Tibial artery (tissue), 4 donors: ENCODE measurements at regions not wholly inside any gene's neighbourhood (a gene's known extent, or its start where the extent isn't known, plus 50 kb on each side); places are given as distances from the start of the nearest gene placed in this dataset.

Experiments used
- DNase-seq, 2 donors: peaks; one replicate each; pipeline ENCODE4 v3.0.0-alpha.2; 2019
- H3K27ac ChIP-seq, 2 donors: fragments of 200-600 bp; sonication (generic) in 1 of 2; 1 replicate in 1 of 2; 2 replicates in 1 of 2; pipeline ENCODE4 v1.5.1; 2018 to 2019; ENCODE audit warnings: mild to moderate bottlenecking in 1 of 2
- H3K27me3 ChIP-seq, 2 donors: fragments of 200-600 bp; sonication (generic) in 1 of 2; one replicate each; pipeline versions ENCODE4 v1.5.1 to v1.6.0; 2016 to 2019
- H3K36me3 ChIP-seq, 3 donors: fragments of 200-600 bp; sonication (generic) in 2 of 3; one replicate each; pipeline ENCODE4 v1.5.1; 2016 to 2019; ENCODE audit warnings: mild to moderate bottlenecking in 2 of 3
- H3K4me1 ChIP-seq, 4 donors: fragments of 200-600 bp; sonication (generic) in 2 of 4; 1 replicate in 3 of 4; 2 replicates in 1 of 4; pipeline ENCODE4 v1.5.1; 2016 to 2019
- H3K4me3 ChIP-seq, 2 donors: fragments of 200-600 bp; sonication (generic) in 1 of 2; 1 replicate in 1 of 2; 2 replicates in 1 of 2; pipeline ENCODE4 v1.5.1; 2018 to 2019; ENCODE audit warnings: mild to moderate bottlenecking in 2 of 2
- H3K9me3 ChIP-seq, 3 donors: fragments of 200-600 bp; sonication (generic) in 1 of 3; one replicate each; pipeline ENCODE4 v1.5.1; 2016 to 2019
- intact Hi-C: fragments of 100-400 bp; cut with DNase I; formaldehyde crosslinking; loops from one replicate; pipeline ENCODE4 v1.15.0; 2023; ENCODE audit warnings: low total_unique reads
- TF ChIP-seq, protein P1 (sequence below), 2 experiments: fragments of 200-600 bp in 1 of 2; fragments of 450-650 bp in 1 of 2; IDR thresholded peaks; one replicate each; pipeline ENCODE4 v1.5.1; 2017 to 2019; ENCODE audit warnings: antibody characterized with exemption in 2 of 2, mild to moderate bottlenecking in 1 of 2, moderate library complexity in 1 of 2

DNA sequence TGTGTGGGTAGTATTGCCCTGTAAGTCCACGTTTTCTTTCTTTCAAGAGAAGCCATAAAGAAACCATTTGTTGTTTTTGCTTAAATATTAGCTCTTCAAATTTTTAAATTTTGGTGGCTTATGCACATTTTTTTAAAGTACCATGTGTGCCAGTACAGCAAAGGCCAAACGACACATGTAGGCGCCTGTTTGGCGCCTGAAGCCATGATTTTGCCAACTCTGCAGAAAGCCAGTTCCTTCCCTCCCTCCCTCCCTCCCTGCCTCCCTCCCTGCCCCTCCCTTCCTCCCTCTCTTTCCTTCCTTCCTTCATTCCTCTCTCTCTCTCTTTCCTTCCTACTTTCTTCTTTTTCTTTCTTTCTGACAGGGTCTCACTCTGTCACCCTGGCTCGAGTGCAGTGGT lies 65.9 kb upstream of the LIMCH1 start:
- peak overlapping the region in 1 of 2 donors; percentile 29 for H3K27ac ChIP-seq
- H3K4me3 ChIP-seq = no peak overlapping the region

DNA sequence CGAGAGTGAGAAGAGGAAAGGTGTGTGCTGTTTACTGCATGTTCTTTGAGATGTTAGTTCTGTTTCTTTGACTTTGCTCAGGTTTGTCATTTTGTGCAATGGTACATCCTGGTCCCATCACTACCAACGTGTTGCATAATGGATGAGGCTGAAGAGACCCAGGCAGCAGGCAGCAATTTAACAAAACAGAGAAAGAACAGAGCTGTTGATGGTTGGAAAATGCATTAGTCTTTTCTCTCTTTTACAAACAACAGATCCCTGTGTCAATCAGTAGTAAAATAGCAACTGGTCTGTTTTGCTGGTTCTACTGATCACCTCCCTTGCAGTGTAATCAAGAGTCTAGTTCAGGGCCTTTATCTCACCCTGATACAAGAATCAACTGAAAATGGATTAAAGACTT lies 64.8 kb upstream of the LIMCH1 start:
- Histone ChIP-seq H3K27ac (no peak overlapping the region), H3K4me3 (no peak overlapping the region), H3K27me3 (no peaks in the 10 kb centered on the region), H3K9me3 (no peaks in the 10 kb centered on the region), H3K4me1 (peaks cover 0 to 45% (median 14%) of the 10 kb centered on the region in 4 donors), H3K36me3 (no peaks in the 10 kb centered on the region)
- DNase-seq = no peak
- TF ChIP-seq, protein P1, sequence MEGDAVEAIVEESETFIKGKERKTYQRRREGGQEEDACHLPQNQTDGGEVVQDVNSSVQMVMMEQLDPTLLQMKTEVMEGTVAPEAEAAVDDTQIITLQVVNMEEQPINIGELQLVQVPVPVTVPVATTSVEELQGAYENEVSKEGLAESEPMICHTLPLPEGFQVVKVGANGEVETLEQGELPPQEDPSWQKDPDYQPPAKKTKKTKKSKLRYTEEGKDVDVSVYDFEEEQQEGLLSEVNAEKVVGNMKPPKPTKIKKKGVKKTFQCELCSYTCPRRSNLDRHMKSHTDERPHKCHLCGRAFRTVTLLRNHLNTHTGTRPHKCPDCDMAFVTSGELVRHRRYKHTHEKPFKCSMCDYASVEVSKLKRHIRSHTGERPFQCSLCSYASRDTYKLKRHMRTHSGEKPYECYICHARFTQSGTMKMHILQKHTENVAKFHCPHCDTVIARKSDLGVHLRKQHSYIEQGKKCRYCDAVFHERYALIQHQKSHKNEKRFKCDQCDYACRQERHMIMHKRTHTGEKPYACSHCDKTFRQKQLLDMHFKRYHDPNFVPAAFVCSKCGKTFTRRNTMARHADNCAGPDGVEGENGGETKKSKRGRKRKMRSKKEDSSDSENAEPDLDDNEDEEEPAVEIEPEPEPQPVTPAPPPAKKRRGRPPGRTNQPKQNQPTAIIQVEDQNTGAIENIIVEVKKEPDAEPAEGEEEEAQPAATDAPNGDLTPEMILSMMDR (IDR thresholded peaks at IDR 0.05) = no peak
- intact Hi-C loops = no loop called here

More for the DNA sequence above, 65.9 kb upstream of the LIMCH1 start:
- Histone ChIP-seq H3K9me3 (no peaks in the 10 kb centered on the region), H3K36me3 (no peaks in the 10 kb centered on the region), H3K27me3 (no peaks in the 10 kb centered on the region), H3K4me1 (peaks cover 0 to 45% (median 14%) of the 10 kb centered on the region in 4 donors)
- TF ChIP-seq, protein P1 (IDR thresholded peaks at IDR 0.05) = no peak
- intact Hi-C loops = no loop called here
- no peak for DNase-seq

DNA sequence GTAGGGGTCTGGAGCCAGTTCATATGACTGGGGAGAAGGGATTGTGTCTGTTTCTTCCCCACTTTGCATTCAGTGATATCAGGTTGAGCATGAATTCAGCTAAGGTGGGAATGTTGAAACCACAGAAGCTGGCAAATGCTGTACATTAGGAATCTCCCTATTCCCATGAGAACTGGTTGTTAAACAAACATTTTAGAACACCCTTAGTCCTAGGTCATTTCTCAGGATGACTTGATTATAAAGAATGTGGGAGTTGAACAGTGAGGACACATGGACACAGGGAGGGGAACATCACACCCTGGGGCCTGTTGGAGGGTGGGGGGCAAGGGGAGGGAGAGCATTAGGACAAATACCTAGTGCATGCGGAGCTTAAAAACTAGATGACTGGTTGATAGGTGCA lies 62.6 kb upstream of the LIMCH1 start:
- H3K9me3 ChIP-seq = no peaks in the 10 kb centered on the region
- TF ChIP-seq, protein P1 (IDR thresholded peaks at IDR 0.05) = no peak
- H3K27ac ChIP-seq = no peak overlapping the region
- DNase-seq = no peak
- no peaks in the 10 kb centered on the region for H3K36me3 ChIP-seq
- H3K27me3 ChIP-seq = no peaks in the 10 kb centered on the region
- intact Hi-C loops = no loop called here
- H3K4me1 ChIP-seq = peaks cover 0 to 31% (median 15%) of the 10 kb centered on the region in 4 donors
- H3K4me3 ChIP-seq = no peak overlapping the region

DNA sequence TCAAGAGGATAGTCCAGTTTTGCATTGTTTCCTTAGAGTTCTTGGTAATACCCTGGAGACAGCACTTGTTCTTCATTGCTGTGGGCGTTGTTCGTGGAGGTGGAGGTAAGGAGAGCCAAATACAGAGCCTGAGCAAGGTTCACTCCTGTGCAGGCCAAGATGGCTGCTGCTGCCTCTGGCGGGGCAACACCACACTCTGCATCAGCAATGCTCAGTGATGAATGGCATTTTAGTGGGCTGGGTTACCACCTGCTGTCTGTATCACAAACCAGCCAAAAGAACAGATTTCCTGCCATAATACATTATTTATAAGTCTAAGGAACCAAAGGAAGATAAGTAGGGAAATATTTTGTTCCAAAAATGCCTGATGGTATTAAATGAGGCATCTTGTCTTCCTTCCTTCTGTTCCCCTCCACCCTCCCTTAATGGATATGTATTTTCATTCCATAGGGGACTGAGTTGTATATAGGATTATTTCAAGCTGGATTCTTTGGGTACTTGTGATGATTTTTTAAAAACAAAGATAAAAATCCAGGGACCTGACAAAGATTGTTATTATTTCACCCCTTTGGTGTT lies 61.6 kb upstream of the LIMCH1 start:
- intact Hi-C loops = no loop called here
- no peak for DNase-seq
- Histone ChIP-seq H3K27ac (no peak overlapping the region), H3K4me1 (peaks cover 0 to 29% (median 14%) of the 10 kb centered on the region in 4 donors), H3K27me3 (no peaks in the 10 kb centered on the region), H3K4me3 (no peak overlapping the region), H3K36me3 (no peaks in the 10 kb centered on the region), H3K9me3 (no peaks in the 10 kb centered on the region)
- TF ChIP-seq, protein P1 (IDR thresholded peaks at IDR 0.05) = no peak

DNA sequence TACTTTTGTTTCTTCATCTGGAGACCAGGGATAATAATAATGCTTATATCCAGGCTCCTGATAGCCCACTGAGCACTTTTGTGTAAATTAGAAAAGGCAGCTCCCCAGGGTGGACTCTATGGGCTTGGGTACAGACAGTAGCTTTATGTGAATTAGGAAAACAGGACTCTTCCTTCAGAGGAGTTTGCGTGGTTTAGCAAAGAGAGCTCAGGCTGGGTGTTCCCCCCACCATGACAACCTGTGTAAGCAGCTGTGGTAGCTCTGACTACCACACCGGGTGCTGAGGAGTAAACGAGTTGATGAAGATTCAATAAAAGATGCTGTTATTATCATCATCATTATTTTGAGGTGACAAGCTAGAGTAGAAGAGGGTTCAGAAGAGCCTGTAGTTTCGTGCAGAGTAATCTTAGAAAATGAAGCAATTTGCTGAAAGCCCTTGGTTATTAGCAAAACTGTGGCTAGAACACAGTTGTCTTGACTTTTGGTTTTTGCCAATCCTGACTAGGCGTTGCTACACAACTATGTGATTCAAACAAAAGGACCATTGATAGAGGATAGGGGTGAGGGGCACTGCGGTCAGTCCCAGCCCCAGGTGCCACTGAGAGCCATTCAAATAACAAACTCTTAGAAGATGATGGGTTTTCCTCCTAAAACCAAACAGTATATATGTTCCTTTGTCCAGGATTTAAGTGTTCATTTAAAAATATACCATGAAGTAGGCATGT lies 60.6 kb upstream of the LIMCH1 start:
- no peaks in the 10 kb centered on the region for H3K9me3 ChIP-seq
- H3K36me3 ChIP-seq = no peaks in the 10 kb centered on the region
- intact Hi-C loops = no loop called here
- TF ChIP-seq, protein P1 (IDR thresholded peaks at IDR 0.05) = no peak
- no peak overlapping the region for H3K4me3 ChIP-seq
- H3K27ac ChIP-seq = no peak overlapping the region
- no peak for DNase-seq
- H3K27me3 ChIP-seq = no peaks in the 10 kb centered on the region
- peaks cover 0 to 19% (median 7%) of the 10 kb centered on the region in 4 donors for H3K4me1 ChIP-seq
